Left cardiac atrium (tissue), 4 donors: ENCODE measurements at regions not wholly inside any gene's neighbourhood (a gene's known extent, or its start where the extent isn't known, plus 50 kb on each side); places are given as distances from the start of the nearest gene placed in this dataset.

Experiments used
- ATAC-seq, 2 donors: fragments of 200-7000 bp; cut with Tn5 transposase; one replicate each; pipeline ENCODE4 v1.9.1; 2020; ENCODE audit warnings: mild to moderate bottlenecking in 2 of 2, moderate library complexity in 2 of 2
- DNase-seq: peaks from one replicate; pipeline ENCODE4 v3.0.0-alpha.2; 2020
- intact Hi-C, 2 donors: fragments of 100-400 bp; cut with DNase I; formaldehyde crosslinking; loops; one replicate each; pipeline versions ENCODE4 v1.14.1 to v1.15.1; 2022 to 2023
- donor health status: DM: no; HTN: yes; CAD: no.
- donor health status: DM: no; HTN: yes; CAD: no; lungs with severe emphysema.
- donor health status: DM: yes; HTN: yes; CAD: no.
- donor health status: Dilated cardiomyopathy.

DNA sequence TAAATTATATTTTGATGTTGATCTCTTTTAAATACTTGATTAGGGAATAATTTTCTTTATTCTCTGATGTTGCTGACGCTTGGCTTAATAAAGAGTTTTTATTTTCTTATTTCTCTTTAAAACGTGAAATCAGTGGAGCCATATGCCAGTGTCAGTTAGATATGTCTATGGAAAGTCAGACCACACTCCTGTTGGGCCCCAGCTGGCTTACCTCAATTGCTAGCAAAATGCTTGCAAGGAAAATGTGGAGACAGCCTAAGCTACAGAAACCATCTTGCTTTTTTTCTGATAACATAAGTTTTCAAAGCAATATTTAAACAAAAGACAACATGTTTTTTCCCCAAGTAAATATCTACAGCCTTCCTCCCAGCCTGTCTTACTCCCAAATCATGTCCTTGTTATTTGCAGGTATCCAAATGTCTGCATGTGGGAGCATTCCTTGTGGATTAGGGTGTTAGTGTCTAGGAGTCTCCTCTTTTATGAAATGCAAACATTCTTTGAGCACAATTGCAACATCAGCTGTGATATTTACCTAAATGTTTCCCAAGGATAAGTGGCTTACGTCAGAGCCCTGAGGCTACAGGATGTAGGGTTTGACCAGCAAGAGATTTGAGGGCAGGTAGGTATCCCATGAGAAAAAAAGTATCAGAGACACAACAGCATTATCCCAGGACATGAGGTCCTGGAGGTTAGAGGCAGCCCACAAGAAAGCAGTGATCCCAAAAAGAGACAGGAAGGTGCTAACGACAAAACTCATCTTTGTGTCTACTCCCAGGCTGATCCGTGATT is 117.2 kb upstream of the KCNJ15 start:
- DNase-seq (no peak), ATAC-seq (peak in 1 of 2 donors; percentile 22)
- intact Hi-C loops, result no loop called here

DNA sequence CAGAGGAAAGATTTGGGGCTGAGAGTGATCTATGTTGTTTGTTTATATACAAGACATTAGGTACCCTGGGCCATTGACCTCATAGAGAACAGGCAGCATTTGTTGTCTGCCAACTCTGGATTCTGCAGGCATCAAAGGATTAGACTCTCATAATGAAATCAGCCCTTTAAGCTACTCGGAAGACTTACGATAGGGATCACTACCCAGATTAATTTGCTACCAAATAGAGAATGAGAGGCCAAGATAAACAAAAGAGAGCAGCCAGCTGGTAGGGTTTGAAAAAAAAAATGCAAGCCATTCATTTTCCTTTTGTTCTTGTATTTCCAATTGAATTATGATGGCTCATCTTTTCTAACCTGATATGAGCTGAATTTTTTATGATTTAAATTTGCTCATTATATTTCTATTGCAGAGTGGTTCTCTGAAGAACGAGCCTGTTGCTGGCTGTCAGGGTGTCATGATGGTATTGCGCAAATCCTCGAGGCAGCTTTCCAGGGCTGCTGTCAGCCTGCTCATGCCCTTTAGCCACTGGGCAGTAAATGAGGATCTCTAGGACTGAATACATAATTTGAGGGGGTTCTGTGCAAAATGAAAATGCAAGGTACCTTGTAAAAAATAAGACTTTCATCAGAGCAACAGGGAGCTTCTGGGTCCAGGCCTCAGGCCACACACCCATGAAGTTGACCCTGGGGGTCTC is 116.4 kb upstream of the KCNJ15 start:
- intact Hi-C loops, result no loop called here
- peak; percentile 83 to 85 for ATAC-seq
- peak; percentile 57 for DNase-seq

DNA sequence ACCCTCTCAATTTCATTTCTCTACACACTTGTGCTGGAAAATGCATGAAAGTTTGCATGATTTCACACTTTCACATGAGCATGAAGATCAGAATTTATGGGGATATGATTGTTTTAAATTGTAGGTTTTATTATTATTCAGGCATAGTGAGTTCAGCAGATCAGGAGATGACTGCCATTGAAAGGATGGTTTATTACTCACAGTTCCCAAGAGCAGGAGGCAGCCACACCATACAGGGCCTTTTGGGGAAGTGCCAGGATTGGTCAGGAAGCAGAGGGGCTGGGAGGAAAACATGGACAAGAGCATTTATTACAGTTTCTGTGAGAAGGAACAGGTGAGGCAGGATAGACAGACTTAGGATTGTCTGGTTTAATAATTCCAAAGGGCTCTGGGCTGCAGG is 114.6 kb upstream of the KCNJ15 start:
- ATAC-seq (no peak), DNase-seq (no peak)
- intact Hi-C loops, result no loop called here

DNA sequence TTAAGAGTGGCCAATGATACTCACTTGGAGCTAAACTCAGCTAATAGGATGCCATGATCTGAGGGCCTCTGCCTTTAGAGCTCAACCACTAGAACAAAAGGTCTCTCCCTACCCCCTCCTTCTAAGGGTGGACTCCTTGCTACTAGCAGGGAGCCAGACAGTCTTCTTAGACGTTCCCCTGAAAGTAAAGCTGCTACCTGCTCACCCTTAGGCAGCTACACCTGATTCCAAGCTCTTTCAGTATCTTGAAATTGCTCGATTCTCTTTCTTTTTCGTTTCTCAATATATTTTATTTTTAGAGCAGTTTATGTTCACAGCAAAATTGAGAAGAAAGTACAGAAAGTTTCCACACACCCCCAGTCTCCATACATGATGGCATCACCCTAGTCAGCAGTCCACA is 112.6 kb upstream of the KCNJ15 start:
- ATAC-seq (no peak), DNase-seq (no peak)
- intact Hi-C loops, result no loop called here

DNA sequence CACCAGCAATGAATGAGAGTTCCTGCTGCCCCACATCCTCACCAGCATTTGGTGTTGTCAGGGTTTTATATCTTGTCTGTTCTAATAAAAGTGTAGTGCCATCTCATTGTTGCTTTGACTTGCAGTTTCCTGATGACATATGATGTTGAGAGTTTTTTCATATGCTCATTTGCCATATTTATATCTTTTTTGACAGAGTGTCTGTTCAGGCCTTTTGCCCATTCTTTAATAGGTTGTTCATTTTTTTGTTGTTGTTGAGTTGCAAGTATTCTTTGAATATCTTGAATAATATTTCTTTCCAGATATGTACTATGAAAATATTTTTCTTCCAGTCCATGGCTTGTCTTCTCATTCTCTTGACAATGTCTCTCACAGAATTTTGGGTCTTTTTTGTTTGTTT is 111.7 kb upstream of the KCNJ15 start:
- intact Hi-C loops, result no loop called here
- ATAC-seq (no peak), DNase-seq (no peak)

DNA sequence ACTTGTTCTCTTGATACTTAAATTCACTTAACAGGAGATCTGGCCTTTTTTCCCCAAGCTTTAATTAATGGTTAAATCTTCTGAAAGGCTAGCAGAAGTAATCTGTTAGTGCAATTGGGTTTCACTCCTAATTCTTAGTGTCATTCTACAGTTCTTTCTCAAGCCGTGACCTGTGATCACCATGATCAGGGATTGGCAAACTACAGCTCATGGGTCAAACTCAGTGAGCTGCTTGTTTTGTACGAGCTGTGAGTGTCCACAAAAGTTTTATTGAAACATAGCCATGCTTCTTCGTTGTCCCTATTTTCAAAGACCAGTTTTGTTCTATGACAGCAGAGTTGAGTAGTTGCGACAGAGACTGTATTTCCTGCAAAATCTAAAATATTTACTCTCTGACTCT is 109.4 kb upstream of the KCNJ15 start:
- DNase-seq, result no peak
- ATAC-seq, result no peak
- intact Hi-C loops, result no loop called here

DNA sequence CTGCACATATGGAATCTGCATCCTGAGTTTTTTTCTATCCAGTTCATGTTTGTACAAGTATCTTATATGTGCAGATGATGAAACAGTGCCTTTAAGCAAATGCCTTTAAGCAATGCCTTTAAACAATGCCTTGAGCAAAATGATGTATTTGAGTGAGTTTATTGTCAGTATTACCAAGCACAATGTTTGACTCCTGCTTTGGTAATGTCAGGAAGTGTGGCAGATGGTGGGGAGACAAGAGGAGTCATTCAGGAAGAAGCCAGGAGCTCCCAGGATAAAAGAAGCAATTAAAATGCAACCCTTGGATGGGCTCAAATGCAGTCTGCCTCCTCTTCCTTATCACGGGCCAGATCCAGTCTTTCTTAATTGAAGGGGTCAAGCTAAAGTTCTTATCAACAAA is 108.7 kb upstream of the KCNJ15 start:
- ATAC-seq (no peak), DNase-seq (no peak)
- intact Hi-C loops, result no loop called here

DNA sequence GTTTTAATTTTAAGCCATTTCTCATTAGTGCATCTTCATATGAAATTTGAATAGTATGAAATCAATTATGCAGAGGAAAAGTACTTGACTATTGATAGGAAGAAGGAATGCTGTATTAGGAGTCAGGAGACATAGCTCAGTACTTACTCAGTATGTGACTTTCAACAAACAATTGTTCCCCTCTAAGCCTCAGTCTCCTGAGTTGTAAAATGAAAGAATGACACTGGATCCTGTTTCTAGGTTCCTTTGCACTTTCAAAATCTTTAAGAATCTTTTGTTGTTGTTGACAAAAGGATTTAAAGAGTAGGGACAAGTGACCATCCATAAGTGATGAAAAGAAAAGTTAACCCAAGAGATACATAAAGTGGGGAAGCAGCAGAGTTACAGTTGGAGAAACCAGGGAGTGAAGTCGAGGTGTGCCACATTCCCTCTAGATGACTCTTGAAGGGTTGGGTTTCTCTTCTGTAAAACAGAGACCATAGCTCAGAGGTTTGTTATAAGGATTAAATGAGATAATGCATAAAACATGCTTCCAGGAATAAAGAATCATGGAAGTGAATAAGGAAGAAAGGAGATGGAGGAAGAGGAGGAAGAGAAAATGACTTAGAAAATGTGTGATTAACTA is 105.7 kb upstream of the KCNJ15 start:
- intact Hi-C loops, result no loop called here
- DNase-seq, result no peak
- no peak for ATAC-seq

DNA sequence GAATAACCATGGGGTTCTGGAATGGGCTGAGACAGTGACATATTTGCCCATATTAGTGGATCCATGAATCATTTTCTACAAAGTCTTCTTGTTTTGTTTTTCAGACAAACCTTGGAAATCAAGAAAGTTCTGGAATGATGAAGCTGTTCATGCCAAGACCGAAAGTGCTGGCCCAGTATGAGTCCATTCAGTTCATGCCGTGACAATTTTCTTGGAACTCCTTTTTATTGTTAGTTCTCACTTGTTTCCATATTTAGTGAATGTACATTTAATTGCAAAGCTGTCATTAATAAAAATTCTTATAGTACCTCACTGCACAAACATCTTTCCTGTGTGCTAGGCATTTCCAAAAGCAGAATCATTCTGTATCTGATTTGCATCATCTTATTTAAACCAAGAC is 100.6 kb upstream of the KCNJ15 start:
- ATAC-seq, result no peak
- no peak for DNase-seq
- intact Hi-C loops, result no loop called here

DNA sequence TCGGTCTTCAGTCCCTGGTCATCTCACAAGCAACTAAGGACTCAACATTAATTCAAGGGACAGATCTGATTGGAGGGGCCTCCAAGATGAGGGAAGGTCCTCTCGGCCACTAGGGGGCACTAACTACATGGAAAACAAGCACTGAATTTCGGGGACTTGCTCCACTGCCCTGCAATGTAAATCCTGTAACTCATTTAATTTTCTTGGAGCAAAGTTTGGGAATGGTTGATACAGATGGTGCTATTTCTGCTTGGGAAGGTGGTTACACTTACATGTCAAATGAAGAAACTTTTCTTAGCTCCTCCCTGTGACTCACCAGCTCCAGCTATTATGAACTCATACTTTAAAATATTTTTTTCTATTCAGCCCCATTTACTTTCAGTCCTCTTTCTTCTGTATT is 97.4 kb upstream of the KCNJ15 start:
- ATAC-seq (peak; percentile 69 to 70), DNase-seq (peak; percentile 69)
- intact Hi-C loops, result loop anchor here (2.0 kb wide), 2 partner anchors 193 to 195 kb away; no protein-coding TSS in a partner anchor

DNA sequence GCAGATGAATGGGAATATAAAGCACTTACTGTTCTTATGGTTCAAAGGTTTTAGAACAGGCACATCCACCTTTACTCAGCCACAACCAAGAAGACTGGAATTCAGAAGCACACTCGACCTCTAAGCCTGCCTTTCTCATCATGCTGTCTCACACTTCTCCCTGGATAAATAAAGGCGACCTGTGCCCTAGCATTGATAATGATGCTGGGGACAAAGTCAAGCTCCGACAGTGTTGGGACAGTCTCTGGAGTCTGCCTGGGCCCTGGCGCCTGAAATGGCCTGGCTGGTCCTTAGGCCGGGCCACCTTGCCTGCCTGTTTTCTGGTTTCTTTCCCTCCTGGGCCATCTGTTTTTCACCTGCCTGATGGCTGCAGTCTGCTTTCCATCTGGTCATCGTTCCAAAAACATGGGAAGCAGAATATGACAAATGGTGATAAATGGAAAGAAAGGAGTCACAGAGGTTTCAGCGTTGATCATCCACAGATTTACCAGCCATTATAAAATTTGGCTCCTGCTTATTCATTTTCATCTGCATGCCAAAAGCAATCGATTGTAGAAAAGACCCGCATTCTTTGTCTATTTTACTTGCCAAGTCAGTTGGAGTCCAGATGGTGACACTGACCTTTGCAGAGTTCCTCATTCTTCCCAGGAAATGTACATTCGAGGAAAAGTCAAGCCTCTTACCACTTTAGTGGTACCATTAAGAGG is 91.2 kb upstream of the KCNJ15 start:
- DNase-seq (no peak), ATAC-seq (no peak)
- intact Hi-C loops, result loop anchor here in 1 of 2 donors (5.0 kb wide), 1 partner anchor 42 kb away; no protein-coding TSS in a partner anchor

DNA sequence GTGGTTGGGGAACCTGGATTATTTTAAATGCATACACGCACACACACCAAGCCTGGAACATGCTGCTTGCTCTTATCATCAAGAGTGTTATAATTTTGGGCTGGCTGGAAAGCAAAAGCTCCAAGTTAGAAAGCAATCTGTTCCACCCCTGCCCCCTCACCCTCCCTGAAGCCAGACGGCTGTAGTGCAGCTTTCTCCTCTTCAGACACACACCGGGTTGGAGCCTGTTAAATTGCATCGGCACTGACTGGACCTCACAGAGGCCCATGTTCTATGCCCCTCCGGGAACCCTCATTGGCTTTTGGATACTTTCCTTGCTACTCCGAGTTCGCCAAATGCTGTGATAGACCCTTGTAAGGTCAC is 90.6 kb upstream of the KCNJ15 start:
- intact Hi-C loops, result loop anchor here in 1 of 2 donors (5.0 kb wide), 1 partner anchor 41 kb away; no protein-coding TSS in a partner anchor
- ATAC-seq, result peak in 1 of 2 donors; percentile 38
- DNase-seq, result no peak

DNA sequence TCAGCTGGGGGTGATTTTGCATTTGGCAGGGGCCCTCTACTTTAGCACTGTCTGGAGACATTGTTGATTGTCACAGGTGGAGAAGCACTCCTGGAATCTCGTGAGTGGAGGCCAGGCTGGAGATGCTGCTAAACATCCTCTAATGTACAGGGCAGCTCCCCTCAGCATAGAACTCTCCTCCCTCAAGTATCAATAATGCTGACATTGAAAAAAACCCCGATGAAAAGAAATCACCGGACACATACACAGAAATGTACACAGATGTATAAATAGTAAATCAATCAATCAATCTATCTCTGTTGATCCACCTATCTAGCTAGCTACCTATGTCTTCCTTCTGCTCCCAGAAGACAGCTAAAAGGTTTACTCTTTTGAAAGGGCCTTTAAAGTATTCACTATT is 89.4 kb upstream of the KCNJ15 start:
- DNase-seq (no peak), ATAC-seq (no peak)
- intact Hi-C loops, result loop anchor here in 1 of 2 donors (5.0 kb wide), 1 partner anchor 40 kb away; no protein-coding TSS in a partner anchor

DNA sequence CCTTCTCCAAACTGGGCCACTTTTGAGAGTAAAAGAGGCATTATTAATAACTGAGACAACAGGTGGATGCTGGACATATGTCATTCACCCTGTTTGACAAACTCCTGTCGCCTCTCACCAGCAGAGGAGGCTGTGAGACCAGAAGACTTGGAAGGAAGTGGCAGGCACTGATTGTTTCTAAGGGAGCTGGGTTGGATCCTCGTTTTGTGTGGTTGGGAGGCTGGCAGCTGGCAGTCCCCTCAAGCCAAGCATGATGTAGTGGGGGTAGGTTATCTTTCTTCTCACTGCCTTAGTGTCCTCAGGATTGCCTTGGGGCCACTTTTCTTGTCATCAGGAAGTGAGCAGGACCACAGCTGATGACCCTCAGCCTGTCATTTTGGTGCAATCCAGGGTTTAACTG is 86.5 kb upstream of the KCNJ15 start:
- ATAC-seq, result peak in 1 of 2 donors; percentile 41
- intact Hi-C loops, result loop anchor here in 1 of 2 donors (5.0 kb wide), 1 partner anchor 182 kb away; no protein-coding TSS in a partner anchor

DNA sequence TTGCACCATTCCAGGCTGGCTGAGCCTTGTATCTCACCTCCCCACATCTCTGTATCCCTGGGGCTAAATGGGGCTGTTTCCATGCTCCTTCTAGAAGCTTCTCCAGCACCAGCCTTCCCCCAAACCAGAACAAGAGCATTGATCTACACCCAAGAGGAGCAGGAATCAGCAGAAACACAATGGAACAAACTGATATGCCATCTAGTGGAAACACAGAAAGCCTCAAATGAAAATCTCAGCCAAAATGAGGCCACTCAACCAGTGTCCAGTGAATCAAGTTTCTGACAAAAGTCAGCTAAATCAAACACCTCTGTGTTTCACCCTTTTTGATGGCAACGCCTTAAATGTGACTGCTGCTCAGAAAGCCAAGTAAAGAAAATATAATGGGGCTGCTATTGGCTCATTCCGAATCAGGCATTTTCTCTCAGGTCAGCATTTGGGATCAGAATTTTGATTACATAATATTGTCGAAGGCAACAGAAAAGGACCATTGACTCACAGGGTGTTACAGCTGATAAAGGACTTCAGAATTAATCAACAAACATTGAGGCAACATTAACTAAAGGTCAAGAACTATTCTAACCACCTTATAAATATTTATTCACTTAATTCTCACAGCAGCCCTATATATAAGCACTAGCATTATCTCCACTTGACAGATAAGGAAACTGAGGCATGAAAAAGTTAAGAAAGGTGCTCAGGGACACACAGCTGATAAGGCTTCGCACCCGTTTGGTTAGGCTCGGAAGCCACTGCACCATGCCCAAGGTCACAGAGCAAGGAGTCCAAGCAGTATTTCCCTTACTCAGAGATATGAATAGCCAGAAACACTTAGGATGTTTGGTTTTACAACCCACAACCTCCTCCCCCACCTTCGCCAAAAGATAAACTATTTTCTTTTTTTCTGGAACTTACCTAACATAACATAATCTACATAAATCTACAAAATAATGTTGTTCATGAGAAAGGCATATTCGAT is 85.8 kb upstream of the KCNJ15 start:
- DNase-seq, result no peak
- intact Hi-C loops, result loop anchor here in 1 of 2 donors (5.0 kb wide), 1 partner anchor 181 kb away; no protein-coding TSS in a partner anchor
- ATAC-seq, result peak in 1 of 2 donors; percentile 52

More for the DNA sequence above, 86.5 kb upstream of the KCNJ15 start:
- peak; percentile 24 for DNase-seq

DNA sequence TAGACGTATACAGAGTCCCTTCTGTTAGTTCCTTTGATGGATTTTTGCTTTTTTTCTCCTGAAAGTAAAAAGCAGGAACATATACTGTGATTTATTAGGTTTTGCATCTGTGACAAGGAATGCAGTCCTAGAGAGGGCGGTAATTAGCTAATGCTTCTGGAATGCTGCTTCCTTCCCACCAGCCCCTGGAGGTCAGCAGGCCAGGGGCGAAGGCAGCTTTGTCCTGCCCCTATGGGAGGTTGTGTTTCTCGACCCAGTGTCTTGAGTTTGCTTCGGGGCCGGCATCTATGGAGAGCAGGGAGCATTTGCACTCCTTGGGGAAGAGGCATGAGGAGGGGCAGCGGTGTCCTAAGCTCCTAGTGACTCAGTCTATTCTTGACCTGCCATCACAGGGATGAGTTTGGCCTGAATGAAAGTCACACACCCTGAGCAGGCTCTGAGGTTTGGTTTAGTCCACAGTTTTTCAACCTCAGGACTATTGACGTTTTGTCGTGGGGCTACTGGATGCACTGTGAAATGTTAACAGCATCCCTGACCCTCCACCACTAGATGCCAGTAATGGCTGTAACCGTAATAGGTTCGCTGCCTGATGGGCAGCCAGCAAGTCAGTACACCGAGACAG is 85.0 kb upstream of the KCNJ15 start:
- intact Hi-C loops, result loop anchor here in 1 of 2 donors (5.0 kb wide), 1 partner anchor 180 kb away; no protein-coding TSS in a partner anchor
- ATAC-seq (peak; percentile 34 to 53), DNase-seq (peak; percentile 35)

DNA sequence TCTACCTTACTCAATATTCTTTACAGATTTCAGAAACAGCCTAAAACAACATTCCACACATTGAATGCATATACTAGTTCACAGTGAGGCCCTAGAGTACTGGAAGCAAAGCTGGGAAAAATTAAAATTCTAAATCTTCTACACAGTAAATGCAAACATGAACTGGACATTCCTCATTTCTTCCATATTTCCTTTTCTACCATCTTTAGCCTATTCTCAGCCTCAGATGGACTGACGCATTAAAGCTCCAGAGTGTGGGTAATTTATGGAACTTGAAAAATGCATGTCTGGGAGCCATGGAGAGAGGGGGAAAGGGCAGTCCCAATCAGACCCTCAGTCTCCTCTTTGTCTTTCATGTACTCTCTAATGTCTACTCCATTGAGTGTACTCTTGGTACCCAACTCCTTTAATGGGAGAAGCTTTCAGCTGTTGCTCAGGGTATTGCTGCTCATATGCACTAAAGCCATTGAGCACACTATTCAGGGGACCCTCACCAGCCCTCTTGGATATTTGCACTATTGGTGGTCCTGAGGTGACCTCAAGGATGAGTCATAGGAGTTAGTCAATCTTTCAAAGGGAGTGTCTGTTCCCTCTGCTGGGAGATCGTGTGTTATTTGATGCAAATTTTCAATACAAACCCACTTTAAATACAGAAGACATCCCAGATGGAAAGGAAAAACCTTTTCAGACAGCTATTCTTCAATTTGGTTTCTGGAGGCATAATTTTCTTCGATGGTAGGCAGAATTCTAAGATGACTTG is 83.3 kb upstream of the KCNJ15 start:
- intact Hi-C loops, result loop anchor here in 1 of 2 donors (5.0 kb wide), 1 partner anchor 179 kb away; no protein-coding TSS in a partner anchor
- ATAC-seq, result no peak
- no peak for DNase-seq
